Stomach (tissue), 4 donors: ENCODE measurements at regions not wholly inside any gene's neighbourhood (a gene's known extent, or its start where the extent isn't known, plus 50 kb on each side); places are given as distances from the start of the nearest gene placed in this dataset.
"Not testable (repeated sequence)": the region's sequence is repeated elsewhere in the genome, so short reads cannot be mapped to it uniquely, and the experiment has no call there.

Source experiments
- CTCF ChIP-seq, 7 experiments: fragments of 450-650 bp in 4 of 7; fragments of 200-600 bp in 3 of 7; sonication (generic) in 3 of 7; IDR thresholded peaks; one replicate each; pipeline ENCODE4 v1.5.1; 2016 to 2019; ENCODE audit warnings: antibody characterized with exemption in 7 of 7, control low read depth in 2 of 7, mild to moderate bottlenecking in 1 of 7
- POLR2A ChIP-seq, 4 donors: fragments of 450-650 bp; IDR thresholded peaks; one replicate each; pipeline ENCODE4 v1.6.1; 2016; ENCODE audit warnings: antibody characterized with exemption in 4 of 4, control low read depth in 2 of 4, mild to moderate bottlenecking in 1 of 4, moderate library complexity in 1 of 4

- TF ChIP-seq POLR2A, CTCF (IDR thresholded peaks at IDR 0.05): not testable (repeated sequence)
Measured at GRCh38 chr13:104605435-104605834, 1539.2 kb upstream of the SLC10A2 start.
